GM18499 (cell line): ENCODE measurements at regions not wholly inside any gene's neighbourhood (a gene's known extent, or its start where the extent isn't known, plus 50 kb on each side); places are given as distances from the start of the nearest gene placed in this dataset.

Experiments used
- ATAC-seq: cut with Tn5 transposase; IDR thresholded peaks from one replicate; pipeline ENCODE4 v1.9.1; 2021; ENCODE audit warnings: moderate number of reproducible peaks; ENCODE audit not compliant: insufficient read depth, unreplicated experiment

GRCh38 chr10:59073456-59074053 lies 102.9 kb upstream of the PHYHIPL start:
- ATAC-seq: no peak

GRCh38 chr10:59075576-59075975 lies 100.9 kb upstream of the PHYHIPL start:
- ATAC-seq: no peak

- ATAC-seq: no peak
Measured at GRCh38 chr10:59077855-59078254, 98.6 kb upstream of the PHYHIPL start.

GRCh38 chr10:59078978-59079377 lies 97.5 kb upstream of the PHYHIPL start:
- ATAC-seq: no peak

GRCh38 chr10:59079386-59080226 lies 96.8 kb upstream of the PHYHIPL start:
- no peak for ATAC-seq

DNA sequence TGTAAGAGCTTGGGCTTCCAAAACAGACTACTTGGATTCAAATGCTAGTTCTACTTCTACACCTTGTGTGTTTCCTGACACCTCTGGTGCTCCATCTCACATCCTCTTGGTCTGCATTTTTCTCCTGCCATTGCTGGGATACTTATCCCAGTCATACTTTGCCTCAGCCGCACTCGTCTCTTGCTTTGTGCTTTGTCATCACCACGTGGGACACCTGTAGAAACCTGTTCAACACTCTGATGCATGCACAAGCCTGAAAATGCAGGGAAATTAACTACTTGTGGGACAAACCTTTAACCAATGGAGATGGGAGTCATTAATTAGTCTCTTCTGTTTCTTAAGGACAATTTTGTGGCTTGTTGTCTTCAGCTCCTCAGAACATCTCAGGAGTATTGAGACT lies 94.2 kb upstream of the PHYHIPL start:
- ATAC-seq: no peak

DNA sequence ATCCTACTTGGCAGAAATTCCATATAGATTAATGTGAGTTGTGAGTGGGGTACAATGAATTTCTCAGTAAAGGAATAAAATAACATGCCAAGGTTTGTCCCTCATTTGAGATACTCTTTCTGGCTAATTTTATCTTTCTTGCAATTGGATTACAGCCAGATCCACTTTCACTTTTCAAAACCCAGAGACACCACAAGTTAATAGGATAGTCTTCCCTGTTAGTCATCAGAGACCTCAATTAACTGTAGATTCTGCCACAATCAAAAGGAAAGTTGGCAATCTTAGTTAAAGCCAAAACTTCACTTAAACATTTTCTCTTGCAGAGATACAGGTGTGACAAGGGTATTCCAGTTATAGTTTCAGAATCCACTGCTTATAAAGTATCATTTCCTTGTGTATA lies 91.4 kb upstream of the PHYHIPL start:
- no peak for ATAC-seq

GRCh38 chr10:59085711-59086502 lies 90.5 kb upstream of the PHYHIPL start:
- no peak for ATAC-seq

GRCh38 chr10:59087486-59087885 lies 89.0 kb upstream of the PHYHIPL start:
- no peak for ATAC-seq

GRCh38 chr10:59088912-59089573 lies 87.4 kb upstream of the PHYHIPL start:
- no peak for ATAC-seq

DNA sequence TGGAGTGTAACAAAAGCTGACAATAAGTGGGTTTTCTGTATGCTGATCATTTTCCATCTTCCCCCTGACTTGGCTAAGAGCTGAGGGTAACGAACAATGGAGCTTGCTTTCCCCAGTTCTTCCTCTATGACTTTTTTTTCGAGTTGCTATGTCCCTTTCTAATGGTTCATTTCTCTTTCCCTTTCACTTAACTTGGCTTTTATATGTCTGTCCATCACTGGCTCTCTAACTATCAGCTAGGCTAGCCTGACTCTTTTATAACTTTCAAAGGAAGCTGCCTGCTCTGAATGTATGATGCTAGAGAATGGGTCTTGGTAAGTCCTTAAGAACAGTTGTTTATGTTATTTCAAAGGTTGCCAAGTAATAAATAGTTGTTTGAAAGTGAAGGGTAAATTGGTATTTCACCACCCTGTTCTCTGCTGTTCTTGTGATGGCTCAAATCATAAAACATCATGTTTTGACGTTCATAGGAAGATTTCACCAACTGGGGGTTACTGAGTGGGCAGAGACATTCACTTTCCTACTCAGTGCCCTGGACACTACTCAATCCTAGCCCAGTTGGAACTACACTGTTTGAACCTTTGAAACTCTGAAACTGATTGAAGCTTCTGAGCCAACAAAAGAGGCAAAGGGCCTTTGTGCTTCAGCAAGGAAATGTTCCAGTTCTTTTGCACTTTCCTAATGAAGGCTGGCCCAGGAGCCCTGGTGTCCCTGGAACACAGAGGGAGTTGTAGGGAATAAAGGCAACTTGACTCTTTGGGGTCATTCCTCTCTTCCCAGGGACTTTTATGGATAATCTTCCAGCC lies 85.4 kb upstream of the PHYHIPL start:
- no peak for ATAC-seq

DNA sequence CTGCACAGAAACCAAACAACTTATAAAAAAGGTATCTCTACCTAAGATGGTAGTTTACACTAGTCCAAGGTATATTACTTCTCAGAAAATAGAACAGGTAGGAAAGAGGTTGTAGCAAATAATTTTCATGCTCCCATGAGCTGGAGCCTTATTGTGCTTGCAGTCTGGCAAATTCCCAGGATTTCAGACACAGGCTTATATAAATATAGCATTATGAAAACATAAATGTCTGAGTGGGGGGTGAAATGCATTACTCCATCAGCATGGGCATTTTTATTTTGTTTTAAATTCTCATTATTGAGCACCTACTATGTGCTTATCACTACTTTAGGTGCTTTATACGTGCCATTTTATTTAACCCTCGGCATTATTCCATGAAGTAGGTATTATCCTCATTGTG lies 83.0 kb upstream of the PHYHIPL start:
- ATAC-seq: no peak

- ATAC-seq: no peak
Measured at GRCh38 chr10:59096631-59097030, 79.8 kb upstream of the PHYHIPL start.

GRCh38 chr10:59098387-59098786 lies 78.1 kb upstream of the PHYHIPL start:
- ATAC-seq: no peak

GRCh38 chr10:59098831-59099452 lies 77.5 kb upstream of the PHYHIPL start:
- ATAC-seq: no peak

DNA sequence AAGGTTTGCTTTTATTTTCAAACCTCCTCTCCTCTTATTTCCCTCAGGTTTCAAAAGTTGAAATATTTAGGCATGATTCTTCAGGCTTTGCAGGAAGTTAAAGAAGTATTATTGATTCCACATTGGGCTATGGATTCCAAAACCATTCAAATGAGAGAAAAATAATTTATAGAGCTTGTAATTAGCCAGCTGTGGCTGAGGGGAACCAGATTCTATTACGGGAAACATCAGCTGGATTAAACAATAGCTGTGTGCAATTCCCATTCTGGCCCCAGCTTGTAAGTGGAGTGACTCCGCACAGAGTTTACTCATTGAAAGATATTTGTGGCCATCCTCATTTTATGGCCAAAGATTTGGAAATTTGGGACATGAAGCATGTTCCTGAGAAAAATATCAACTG lies 77.0 kb upstream of the PHYHIPL start:
- no peak for ATAC-seq

DNA sequence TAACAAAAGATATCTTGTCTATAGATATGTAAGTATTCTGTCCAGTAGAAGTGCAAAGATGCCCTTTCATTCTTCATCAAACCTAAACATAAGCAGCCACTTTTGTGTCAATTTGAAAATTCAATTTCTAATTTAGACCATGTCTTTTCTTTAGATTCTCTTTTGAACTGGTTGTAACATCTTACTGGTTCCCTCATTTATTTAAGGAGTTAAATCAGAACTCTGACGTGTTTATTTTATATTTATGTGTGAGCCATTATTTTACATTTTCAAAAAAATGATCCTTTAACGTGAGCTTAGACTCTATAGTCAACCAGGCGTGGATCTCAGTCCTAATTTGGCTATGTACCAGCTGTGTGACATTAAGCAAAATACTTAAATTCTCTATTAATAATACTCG lies 74.0 kb upstream of the PHYHIPL start:
- ATAC-seq: no peak

DNA sequence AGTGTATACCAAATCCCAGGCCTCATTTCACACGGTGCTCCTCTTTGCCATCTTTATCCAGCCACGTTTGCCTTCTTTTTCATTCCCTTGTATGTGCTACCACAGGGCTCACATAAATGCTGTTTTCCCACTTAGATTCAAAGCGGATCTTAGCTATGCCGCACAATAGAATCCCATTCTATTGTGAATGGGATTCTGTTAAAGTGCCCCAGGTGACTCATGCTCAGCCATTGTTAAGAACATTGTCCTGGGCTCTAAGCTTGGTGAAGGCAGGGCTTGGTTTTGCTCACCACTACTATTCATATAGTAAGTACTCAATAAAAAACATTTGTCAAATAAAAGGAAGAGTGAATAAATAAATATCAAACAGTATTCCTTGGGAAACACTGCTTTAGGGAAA lies 72.3 kb upstream of the PHYHIPL start:
- ATAC-seq: no peak

GRCh38 chr10:59106441-59106840 lies 70.0 kb upstream of the PHYHIPL start:
- no peak for ATAC-seq
